Liver (tissue), 8 donors: ENCODE measurements at regions not wholly inside any gene's neighbourhood (a gene's known extent, or its start where the extent isn't known, plus 50 kb on each side); places are given as distances from the start of the nearest gene placed in this dataset.

ENCODE experiments used
- DNase-seq: peaks from one replicate; pipeline ENCODE4 v3.0.0-alpha.2; 2017; ENCODE audit warnings: low spot score
- H3K27ac ChIP-seq, 2 donors: one replicate each; pipeline ENCODE4 v1.7.0; 2013; ENCODE audit warnings: inconsistent platforms in 2 of 2, low read length in 2 of 2, control low read depth in 1 of 2, low read depth in 1 of 2, mild to moderate bottlenecking in 1 of 2
- H3K27me3 ChIP-seq, 4 donors: one replicate each; pipeline versions ENCODE4 v1.6.1 to v1.7.0; 2013; ENCODE audit warnings: low read length in 3 of 4, inconsistent platforms in 1 of 4, mild to moderate bottlenecking in 1 of 4, moderate library complexity in 1 of 4; ENCODE audit not compliant: control insufficient read depth in 4 of 4, insufficient read depth in 4 of 4
- H3K36me3 ChIP-seq, 4 donors: one replicate each; pipeline versions ENCODE4 v1.6.1 to v1.7.0; 2013; ENCODE audit warnings: low read length in 3 of 4, mild to moderate bottlenecking in 3 of 4, low read depth in 1 of 4, moderate library complexity in 1 of 4; ENCODE audit not compliant: control insufficient read depth in 4 of 4, insufficient read depth in 3 of 4
- H3K4me1 ChIP-seq, 4 donors: one replicate each; pipeline versions ENCODE4 v1.6.1 to v1.7.0; 2013; ENCODE audit warnings: low read length in 3 of 4, mild to moderate bottlenecking in 3 of 4, moderate library complexity in 1 of 4; ENCODE audit not compliant: control insufficient read depth in 4 of 4, insufficient read depth in 4 of 4
- H3K4me3 ChIP-seq, 3 donors: one replicate each; pipeline versions ENCODE4 v1.6.1 to v1.7.0; 2013; ENCODE audit warnings: low read length in 3 of 3, control low read depth in 1 of 3, low read depth in 1 of 3, mild to moderate bottlenecking in 1 of 3
- H3K9ac ChIP-seq, 2 donors: one replicate each; pipeline ENCODE4 v1.7.0; 2013; ENCODE audit warnings: low read length in 2 of 2, mild to moderate bottlenecking in 2 of 2, moderate library complexity in 2 of 2, control low read depth in 1 of 2, low read depth in 1 of 2
- H3K9me3 ChIP-seq, 4 donors: one replicate each; pipeline versions ENCODE4 v1.6.1 to v1.7.0; 2013; ENCODE audit warnings: low read length in 3 of 4; ENCODE audit not compliant: control insufficient read depth in 4 of 4
- ATF3 ChIP-seq: IDR thresholded peaks from 2 replicates; pipeline ENCODE4 v1.6.1; 2016; ENCODE audit warnings: antibody characterized with exemption
- CTCF ChIP-seq: fragments of 150-350 bp; IDR thresholded peaks from 2 replicates; pipeline ENCODE4 v1.5.1; 2017; ENCODE audit warnings: improper control_type of control experiment, low read depth, low read length; ENCODE audit not compliant: missing input control
- FOXA1 ChIP-seq: IDR thresholded peaks from 2 replicates; pipeline ENCODE4 v1.6.1; 2016; ENCODE audit warnings: antibody characterized with exemption
- FOXA2 ChIP-seq: IDR thresholded peaks from 2 replicates; pipeline ENCODE4 v1.6.1; 2016; ENCODE audit warnings: antibody characterized with exemption
- GABPA ChIP-seq, 2 donors: IDR thresholded peaks in 1 of 2; conservative IDR thresholded peaks in 1 of 2; 2 replicates each; pipeline ENCODE4 v1.6.1; 2016; ENCODE audit warnings: antibody characterized with exemption in 2 of 2, mild to moderate bottlenecking in 1 of 2, moderate library complexity in 1 of 2
- HNF4A ChIP-seq, 2 donors: conservative IDR thresholded peaks; 2 replicates each; pipeline ENCODE4 v1.6.1; 2016; ENCODE audit warnings: antibody characterized with exemption in 2 of 2, mild to moderate bottlenecking in 2 of 2
- HNF4G ChIP-seq: IDR thresholded peaks from 2 replicates; pipeline ENCODE4 v1.6.1; 2016; ENCODE audit warnings: antibody characterized with exemption
- JUND ChIP-seq, 2 donors: IDR thresholded peaks; 2 replicates each; pipeline ENCODE4 v1.6.1; 2016; ENCODE audit warnings: antibody characterized with exemption in 2 of 2
- NR2F2 ChIP-seq: IDR thresholded peaks from 2 replicates; pipeline ENCODE4 v1.6.1; 2016; ENCODE audit warnings: antibody characterized with exemption
- RAD21 ChIP-seq, 2 donors: IDR thresholded peaks; 2 replicates each; pipeline ENCODE4 v1.6.1; 2016; ENCODE audit warnings: antibody characterized with exemption in 2 of 2, mild to moderate bottlenecking in 2 of 2
- SP1 ChIP-seq: IDR thresholded peaks from 2 replicates; pipeline ENCODE4 v1.6.1; 2018; ENCODE audit warnings: antibody characterized with exemption, mild to moderate bottlenecking
- TAF1 ChIP-seq: conservative IDR thresholded peaks from 2 replicates; pipeline ENCODE4 v1.6.1; 2016; ENCODE audit warnings: antibody characterized with exemption, mild to moderate bottlenecking
- YY1 ChIP-seq: IDR thresholded peaks from 2 replicates; pipeline ENCODE4 v1.6.1; 2016; ENCODE audit warnings: antibody characterized with exemption, mild to moderate bottlenecking
- ZBTB33 ChIP-seq: IDR thresholded peaks from 2 replicates; pipeline ENCODE4 v1.6.1; 2016; ENCODE audit warnings: antibody characterized with exemption
- WGBS: extraction: QIAGEN DNeasy Blood & Tissue Kit; methylation state at CpG from one replicate; pipeline ENCODE4 v1.1.7; 2013; 5-methylcytosine and 5-hydroxymethylcytosine counted together
- donor health status: healthy.
- donor health status: healthy.
- donor health status: healthy.
- donor health status: healthy.
- donor health status: healthy.

- Histone ChIP-seq H3K4me1 (no peaks in the 10 kb centered on the region), H3K9ac (no peak overlapping the region), H3K36me3 (no peaks in the 10 kb centered on the region), H3K27ac (no peak overlapping the region), H3K27me3 (no peaks in the 10 kb centered on the region), H3K9me3 (no peaks in the 10 kb centered on the region), H3K4me3 (no peak overlapping the region)
- DNase-seq, result no peak
- WGBS, result 85% methylated on average over 3 of the region's 3 CpGs
- TF ChIP-seq TAF1 (no peak), ZBTB33 (no peak), FOXA2 (no peak), CTCF (no peak), HNF4G (no peak), HNF4A (conservative IDR thresholded peaks at IDR 0.05) (no peak), JUND (IDR thresholded peaks at IDR 0.05) (no peak), FOXA1 (no peak), NR2F2 (no peak), YY1 (no peak), SP1 (no peak)
These were observed 156.1 kb upstream of the NPY start for GRCh38 chr7:24127930-24128329.

DNA sequence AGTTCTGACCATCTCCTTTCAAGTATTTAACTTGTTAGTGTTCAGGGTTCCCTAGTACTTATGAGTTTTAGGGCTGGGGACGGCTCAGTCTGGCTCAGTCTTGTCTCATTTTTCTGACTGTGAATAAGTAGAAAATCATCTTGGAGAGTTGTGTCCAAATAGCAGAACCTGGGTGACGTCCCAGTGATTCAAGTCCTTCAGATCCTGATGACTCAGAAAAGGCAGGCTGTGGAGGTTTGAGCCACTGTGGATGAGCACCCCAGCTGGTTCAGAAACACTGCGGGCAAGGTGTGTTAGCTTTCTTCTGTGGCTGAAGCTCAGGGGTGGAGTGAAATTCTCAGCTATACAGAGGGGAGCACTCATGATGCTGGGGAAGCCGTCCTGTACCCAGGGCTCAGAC lies 154.4 kb upstream of the NPY start:
- Histone ChIP-seq H3K4me1 (no peaks in the 10 kb centered on the region), H3K27ac (no peak overlapping the region), H3K9ac (no peak overlapping the region), H3K27me3 (no peaks in the 10 kb centered on the region), H3K9me3 (no peaks in the 10 kb centered on the region), H3K36me3 (no peaks in the 10 kb centered on the region), H3K4me3 (no peak overlapping the region)
- WGBS, result 82% methylated on average over 4 of the region's 4 CpGs
- DNase-seq, result no peak
- no peak for TF ChIP-seq CTCF
- TF ChIP-seq TAF1, result no peak

GRCh38 chr7:24130631-24131030 lies 153.4 kb upstream of the NPY start:
- TF ChIP-seq HNF4A (conservative IDR thresholded peaks at IDR 0.05) (no peak), HNF4G (no peak), YY1 (no peak), SP1 (no peak), GABPA (IDR thresholded peaks at IDR 0.05 in 1 of 2, conservative IDR thresholded peaks at IDR 0.05 in 1 of 2) (no peak), RAD21 (IDR thresholded peaks at IDR 0.05) (no peak), ATF3 (no peak)
- Histone ChIP-seq H3K4me3 (no peak overlapping the region), H3K36me3 (no peaks in the 10 kb centered on the region), H3K27ac (no peak overlapping the region), H3K9ac (no peak overlapping the region), H3K4me1 (no peaks in the 10 kb centered on the region), H3K9me3 (no peaks in the 10 kb centered on the region), H3K27me3 (no peaks in the 10 kb centered on the region)
- no peak for DNase-seq
